Lung (tissue), 11 donors: ENCODE measurements at regions not wholly inside any gene's neighbourhood (a gene's known extent, or its start where the extent isn't known, plus 50 kb on each side); places are given as distances from the start of the nearest gene placed in this dataset.

Experiments used
- ATAC-seq: fragments of 200-7000 bp; cut with Tn5 transposase; one replicate; pipeline ENCODE4 v1.9.1; 2020; ENCODE audit warnings: moderate number of reproducible peaks; ENCODE audit not compliant: insufficient read depth, low FRiP score
- DNase-seq, 3 donors: peaks; one replicate each; pipeline ENCODE4 v3.0.0-alpha.2; 2013 to 2017
- H3K27ac ChIP-seq, 2 donors: one replicate each; pipeline ENCODE4 v1.5.1; 2013; ENCODE audit warnings: mild to moderate bottlenecking in 2 of 2, moderate library complexity in 2 of 2, control low read depth in 1 of 2, inconsistent platforms in 1 of 2, low read depth in 1 of 2, low read length in 1 of 2
- H3K27me3 ChIP-seq, 3 donors: one replicate each; pipeline ENCODE4 v1.5.1; 2013; ENCODE audit warnings: low read length in 2 of 3; ENCODE audit not compliant: control insufficient read depth in 3 of 3, insufficient read depth in 3 of 3
- H3K36me3 ChIP-seq, 4 donors: one replicate each; pipeline ENCODE4 v1.5.1; 2013; ENCODE audit warnings: low read length in 4 of 4, mild to moderate bottlenecking in 1 of 4, moderate library complexity in 1 of 4; ENCODE audit not compliant: control insufficient read depth in 4 of 4, insufficient read depth in 4 of 4
- H3K4me1 ChIP-seq, 5 donors: one replicate each; pipeline ENCODE4 v1.5.1; 2013; ENCODE audit warnings: low read length in 5 of 5, mild to moderate bottlenecking in 2 of 5, moderate library complexity in 1 of 5; ENCODE audit not compliant: control insufficient read depth in 5 of 5, insufficient read depth in 5 of 5
- H3K4me3 ChIP-seq: one replicate; pipeline ENCODE4 v1.5.1; 2013; ENCODE audit warnings: mild to moderate bottlenecking, control low read depth, moderate library complexity
- H3K9ac ChIP-seq, 2 donors: one replicate each; pipeline ENCODE4 v1.5.1; 2013; ENCODE audit warnings: low read length in 2 of 2, control low read depth in 1 of 2; ENCODE audit not compliant: insufficient read depth in 1 of 2
- H3K9me3 ChIP-seq, 4 donors: one replicate each; pipeline ENCODE4 v1.5.1; 2013; ENCODE audit warnings: low read length in 3 of 4, mild to moderate bottlenecking in 1 of 4, moderate library complexity in 1 of 4; ENCODE audit not compliant: control insufficient read depth in 4 of 4, insufficient read depth in 3 of 4
- WGBS, 2 donors: extraction: QIAGEN DNeasy Blood & Tissue Kit; methylation state at CpG; one replicate each; pipeline ENCODE4 v1.1.7; 2013; 5-methylcytosine and 5-hydroxymethylcytosine counted together
- TF ChIP-seq, protein P1 (sequence below): IDR thresholded peaks from 2 replicates; pipeline ENCODE4 v1.5.1; 2012; ENCODE audit warnings: mild to moderate bottlenecking; ENCODE audit errors: control extremely low read depth, extremely low read depth
- donor health status: control.
- donor health status: control.
- donor health status: Bipolar disorder and iron deficiency.
- donor health status: healthy.
- donor health status: DM: yes; HTN: yes; CAD: no.

GRCh38 chr16:49940464-49941224, 84.4 kb upstream of the CNEP1R1 start:
- H3K4me3 ChIP-seq, result no peak overlapping the region
- H3K27ac ChIP-seq, result no peak overlapping the region
- DNase-seq (no peak), ATAC-seq (no peak)
- no peaks in the 10 kb centered on the region for H3K27me3 ChIP-seq
- H3K9ac ChIP-seq, result no peak overlapping the region
- TF ChIP-seq, protein P1, sequence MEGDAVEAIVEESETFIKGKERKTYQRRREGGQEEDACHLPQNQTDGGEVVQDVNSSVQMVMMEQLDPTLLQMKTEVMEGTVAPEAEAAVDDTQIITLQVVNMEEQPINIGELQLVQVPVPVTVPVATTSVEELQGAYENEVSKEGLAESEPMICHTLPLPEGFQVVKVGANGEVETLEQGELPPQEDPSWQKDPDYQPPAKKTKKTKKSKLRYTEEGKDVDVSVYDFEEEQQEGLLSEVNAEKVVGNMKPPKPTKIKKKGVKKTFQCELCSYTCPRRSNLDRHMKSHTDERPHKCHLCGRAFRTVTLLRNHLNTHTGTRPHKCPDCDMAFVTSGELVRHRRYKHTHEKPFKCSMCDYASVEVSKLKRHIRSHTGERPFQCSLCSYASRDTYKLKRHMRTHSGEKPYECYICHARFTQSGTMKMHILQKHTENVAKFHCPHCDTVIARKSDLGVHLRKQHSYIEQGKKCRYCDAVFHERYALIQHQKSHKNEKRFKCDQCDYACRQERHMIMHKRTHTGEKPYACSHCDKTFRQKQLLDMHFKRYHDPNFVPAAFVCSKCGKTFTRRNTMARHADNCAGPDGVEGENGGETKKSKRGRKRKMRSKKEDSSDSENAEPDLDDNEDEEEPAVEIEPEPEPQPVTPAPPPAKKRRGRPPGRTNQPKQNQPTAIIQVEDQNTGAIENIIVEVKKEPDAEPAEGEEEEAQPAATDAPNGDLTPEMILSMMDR, result no peak
- WGBS, 2 donors, result 88 to 95% methylated on average over 13 of the region's 13 CpGs
- no peaks in the 10 kb centered on the region for H3K36me3 ChIP-seq
- H3K9me3 ChIP-seq, result peaks cover 0 to 2% (median 0%) of the 10 kb centered on the region in 4 donors
- H3K4me1 ChIP-seq, result peaks cover 0 to 3% (median 0%) of the 10 kb centered on the region in 5 donors

- DNase-seq, result no peak
- Histone ChIP-seq H3K9me3 (no peaks in the 10 kb centered on the region), H3K36me3 (no peaks in the 10 kb centered on the region), H3K27ac (no peak overlapping the region), H3K4me3 (no peak overlapping the region), H3K9ac (no peak overlapping the region), H3K27me3 (no peaks in the 10 kb centered on the region), H3K4me1 (peaks cover 0 to 2% (median 0%) of the 10 kb centered on the region in 5 donors)
- TF ChIP-seq, protein P1, result no peak
- WGBS, 2 donors, result 55 to 57% methylated on average over 5 of the region's 5 CpGs
- ATAC-seq, result no peak
Observed at GRCh38 chr16:49944221-49944620, 80.8 kb upstream of the CNEP1R1 start.

GRCh38 chr16:49947907-49948678, 76.9 kb upstream of the CNEP1R1 start:
- WGBS, 2 donors, result 88 to 94% methylated on average over 7 of the region's 7 CpGs
- ATAC-seq (no peak), DNase-seq (no peak)
- no peak overlapping the region for H3K9ac ChIP-seq
- TF ChIP-seq, protein P1, result no peak
- peaks cover 0 to 2% (median 0%) of the 10 kb centered on the region in 5 donors for H3K4me1 ChIP-seq
- no peaks in the 10 kb centered on the region for H3K27me3 ChIP-seq
- H3K4me3 ChIP-seq, result no peak overlapping the region
- H3K9me3 ChIP-seq, result no peaks in the 10 kb centered on the region
- H3K27ac ChIP-seq, result no peak overlapping the region
- no peaks in the 10 kb centered on the region for H3K36me3 ChIP-seq
